ENCODE measurements at regions not wholly inside any gene's neighbourhood (a gene's known extent, or its start where the extent isn't known, plus 50 kb on each side); places are given as distances from the start of the nearest gene placed in this dataset.
"Not testable (repeated sequence)": the region's sequence is repeated elsewhere in the genome, so short reads cannot be mapped to it uniquely, and the experiment has no call there.

DNA sequence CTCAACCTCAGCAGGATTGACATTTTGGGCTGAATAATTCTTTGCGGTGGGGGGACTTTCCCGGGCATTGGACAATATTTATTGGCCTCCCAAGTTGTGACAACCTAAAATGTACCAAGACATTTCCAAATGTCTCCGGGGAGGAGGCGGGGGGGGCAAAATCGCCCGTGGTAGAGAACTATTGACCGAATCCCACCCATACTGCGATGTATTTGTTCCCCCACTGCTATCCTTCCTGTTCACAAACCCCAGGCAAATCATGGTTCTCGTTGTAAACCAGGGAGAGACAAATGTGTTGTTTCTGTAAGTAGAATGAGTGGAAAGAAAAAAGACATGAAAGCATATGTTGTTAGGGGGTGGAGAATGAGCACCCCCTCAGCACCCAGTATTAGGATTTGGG is 141.9 kb downstream of the PSAT1 start:
- no peak for DNase-seq

DNA sequence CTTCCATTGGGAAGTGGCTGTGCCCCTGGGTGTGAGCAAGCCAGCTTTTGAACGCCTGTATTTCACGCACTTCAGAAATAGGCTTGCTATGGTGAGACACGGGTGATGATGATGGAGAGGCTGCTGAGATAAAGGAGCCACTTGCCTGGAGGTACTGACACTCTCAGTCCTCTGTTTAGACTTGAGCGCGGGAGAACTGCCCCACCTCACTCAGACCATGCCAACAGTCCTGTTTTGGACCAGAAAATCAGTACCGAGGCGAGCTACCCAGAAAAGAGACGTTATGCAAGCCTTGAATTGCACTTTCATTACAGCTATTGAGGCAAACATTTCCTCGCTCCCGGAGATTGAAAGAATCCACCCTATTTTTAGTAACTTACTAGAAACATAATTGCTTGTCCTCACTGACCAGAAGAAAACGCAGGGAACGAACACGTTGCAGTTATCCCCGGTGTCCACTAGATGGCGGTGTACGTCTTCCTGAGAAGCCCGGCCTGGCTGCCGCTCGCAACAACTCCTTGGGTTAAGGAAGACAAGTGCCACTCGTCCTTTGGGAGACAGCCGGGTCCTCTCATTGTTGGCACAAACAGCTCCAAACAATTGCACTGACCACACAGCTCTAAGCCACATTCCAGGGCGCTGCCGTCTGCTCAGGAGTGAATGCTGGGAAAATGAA is 142.4 kb downstream of the PSAT1 start:
- DNase-seq = peak; percentile 90

DNA sequence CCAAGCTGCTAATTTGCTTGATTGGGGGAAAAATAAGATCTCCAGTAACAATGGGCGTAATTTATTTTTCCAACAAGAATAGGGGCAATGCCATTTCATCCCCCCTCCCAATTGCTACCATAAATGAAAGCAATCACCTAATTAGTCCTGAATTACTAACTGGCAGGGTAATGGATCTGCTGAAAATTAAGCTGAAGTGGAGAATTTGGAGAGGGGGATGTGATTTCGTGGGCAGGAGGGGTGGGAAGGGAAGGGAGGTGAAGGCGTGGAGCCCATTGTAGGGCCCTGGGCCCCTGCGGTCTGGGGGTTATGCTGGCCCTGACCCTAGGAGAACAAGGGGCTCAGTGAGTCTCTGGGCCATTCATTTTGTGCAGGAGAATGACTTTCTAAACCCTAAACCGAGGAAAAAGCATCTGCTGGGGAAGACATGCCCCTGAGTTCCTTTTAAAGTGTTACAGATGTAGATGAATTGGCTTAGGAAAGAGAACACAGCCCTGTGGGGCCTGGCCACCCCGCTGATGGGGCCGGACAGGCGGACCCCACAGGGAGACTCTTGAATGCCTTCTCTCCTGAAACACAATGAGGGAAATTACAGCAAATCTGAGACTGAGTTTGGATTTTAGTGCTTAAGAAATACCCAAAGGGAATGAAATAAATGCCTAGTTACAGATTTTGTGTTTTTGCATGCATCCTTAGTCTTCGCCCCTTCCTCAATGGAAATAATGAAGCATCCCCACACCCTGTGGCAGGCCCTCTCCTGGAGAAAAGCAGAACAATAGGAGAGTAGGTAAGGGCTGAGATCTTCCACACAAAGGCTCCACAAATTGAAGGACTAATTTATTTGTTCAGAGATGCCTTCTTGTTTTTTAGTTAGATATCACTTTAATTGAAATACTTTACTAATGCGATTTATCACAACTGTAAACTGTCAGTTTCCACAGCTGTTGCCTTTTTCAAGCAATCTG is 143.2 kb downstream of the PSAT1 start:
- no peak for DNase-seq

GRCh38 chr9:78441396-78441795 is 144.5 kb downstream of the PSAT1 start:
- DNase-seq = no peak

GRCh38 chr9:78441822-78442431 is 145.0 kb downstream of the PSAT1 start:
- no peak for DNase-seq

DNA sequence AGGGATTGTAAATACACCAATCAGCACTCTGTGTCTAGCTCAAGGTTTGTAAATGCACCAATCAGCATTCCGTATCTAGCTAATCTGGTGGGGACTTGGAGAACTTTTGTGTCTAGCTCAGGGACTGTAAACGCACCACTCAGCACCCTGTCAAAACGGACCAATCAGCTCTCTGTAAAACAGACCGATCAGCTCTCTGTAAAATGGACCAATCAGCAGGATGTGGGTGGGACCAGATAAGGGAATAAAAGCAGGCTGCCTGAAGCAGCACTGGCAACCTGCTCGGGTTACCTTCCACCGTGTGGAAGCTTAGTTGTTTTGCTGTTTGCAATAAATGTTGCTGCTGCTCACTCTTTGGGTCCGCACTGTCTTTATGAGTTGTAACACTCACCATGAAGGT is 145.7 kb downstream of the PSAT1 start:
- not testable (repeated sequence) for DNase-seq

GRCh38 chr9:78443946-78444345 is 147.0 kb downstream of the PSAT1 start:
- no peak for DNase-seq

GRCh38 chr9:78448960-78449673 is 152.2 kb downstream of the PSAT1 start:
- DNase-seq = no peak

- no peak for DNase-seq
These were observed 156.5 kb downstream of the PSAT1 start for GRCh38 chr9:78453450-78453849.

DNA sequence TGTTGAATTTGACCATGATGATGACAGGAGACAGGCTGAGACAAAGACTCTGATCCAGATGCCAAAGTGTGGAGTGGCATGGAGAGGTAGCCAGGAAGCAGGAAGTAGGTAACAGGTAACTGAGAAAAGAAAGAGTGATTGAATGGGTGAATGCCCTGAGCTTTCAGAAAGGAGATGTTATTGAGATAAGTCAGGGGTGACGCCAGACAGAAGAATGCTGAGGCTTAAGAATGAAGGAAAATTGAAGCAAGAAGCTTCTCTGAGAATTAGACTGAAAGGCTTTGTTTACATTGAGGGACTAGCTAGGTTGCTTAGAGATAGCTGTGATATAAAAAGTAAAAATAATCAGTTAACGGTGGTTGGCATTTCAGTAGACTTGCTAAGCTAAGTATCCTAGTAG is 165.7 kb downstream of the PSAT1 start:
- peak; percentile 57 for DNase-seq

DNA sequence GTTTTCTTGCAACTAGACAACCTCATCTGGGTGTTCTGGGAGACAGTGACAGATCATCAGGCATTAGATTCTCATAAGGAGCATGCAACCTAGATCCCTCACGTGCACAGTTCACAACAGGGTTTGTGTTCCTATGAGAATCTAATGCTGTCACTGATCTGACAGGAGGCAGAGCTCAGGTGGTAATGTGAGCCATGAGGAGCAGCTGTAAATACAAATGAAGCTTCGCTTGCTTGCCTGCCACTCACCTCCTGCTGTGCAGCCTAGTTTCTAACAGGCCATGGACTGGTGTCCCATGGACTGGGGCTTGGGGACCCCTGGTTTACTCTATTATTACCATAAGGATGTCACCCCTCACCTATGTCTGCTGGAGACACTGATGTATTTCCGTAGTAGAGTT is 166.8 kb downstream of the PSAT1 start:
- DNase-seq = no peak

- no peak for DNase-seq
These were observed 171.3 kb downstream of the PSAT1 start for GRCh38 chr9:78468231-78468630.

GRCh38 chr9:78468974-78469576 is 172.2 kb downstream of the PSAT1 start:
- no peak for DNase-seq

DNA sequence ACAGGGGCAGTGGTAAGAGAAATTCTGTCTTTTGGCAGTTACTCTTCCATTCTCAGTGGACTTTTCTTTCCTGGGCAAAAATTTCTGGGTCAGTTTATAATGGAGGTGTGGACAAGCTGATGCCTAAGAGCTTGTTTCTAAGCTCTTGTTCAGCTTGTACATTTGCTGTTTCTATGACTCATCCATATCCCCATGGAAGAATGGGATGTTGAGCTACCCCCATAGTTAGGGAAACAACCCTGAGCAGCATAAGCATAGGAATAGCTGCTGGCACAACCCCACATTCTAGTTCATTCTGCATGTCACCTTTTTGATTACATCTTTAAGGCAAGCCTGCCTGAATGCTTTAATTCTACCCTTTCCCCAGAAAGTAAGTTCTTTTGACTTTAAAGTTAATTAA is 173.3 kb downstream of the PSAT1 start:
- DNase-seq = peak; percentile 3

GRCh38 chr9:78470741-78471140 is 173.8 kb downstream of the PSAT1 start:
- no peak for DNase-seq

DNA sequence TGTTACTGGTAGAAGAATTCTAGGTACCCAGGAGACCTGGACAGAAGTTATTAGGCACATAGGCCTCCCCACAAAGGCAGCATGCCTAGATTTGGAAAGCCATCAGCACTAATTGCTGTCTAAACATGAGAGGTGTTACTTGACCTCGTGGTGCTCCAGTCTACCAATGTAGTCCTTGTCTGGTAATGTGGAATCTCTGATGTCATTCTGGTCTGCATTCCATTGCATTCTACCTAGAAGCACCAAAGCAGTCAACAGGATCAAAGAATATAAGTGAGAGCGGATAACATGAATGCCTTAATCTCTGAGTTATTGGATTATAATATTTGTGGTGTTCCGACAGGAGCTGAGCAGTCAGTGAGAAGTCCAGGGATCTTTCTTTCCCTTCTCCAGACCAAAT is 175.2 kb downstream of the PSAT1 start:
- no peak for DNase-seq

GRCh38 chr9:78479441-78479840 is 182.5 kb downstream of the PSAT1 start:
- no peak for DNase-seq

DNA sequence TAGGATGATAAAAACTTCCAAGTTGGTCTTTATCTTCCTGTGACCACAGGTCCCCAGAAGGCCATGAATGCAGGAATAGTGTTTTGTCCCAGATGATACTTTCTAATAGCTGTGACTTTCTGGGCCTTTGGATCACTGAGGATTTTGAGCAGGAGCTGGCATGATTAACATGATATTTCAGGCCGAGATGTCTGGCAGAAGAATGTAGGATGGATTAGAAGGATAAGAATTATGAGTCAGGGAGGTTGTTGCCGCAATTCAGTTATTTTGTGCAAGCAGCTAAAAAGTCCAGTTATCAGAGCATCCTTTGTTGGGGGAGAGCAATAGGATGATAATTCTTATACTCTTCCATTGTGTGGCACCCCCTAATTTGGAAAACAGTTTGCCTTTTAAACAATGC is 189.7 kb downstream of the PSAT1 start:
- DNase-seq = no peak

- DNase-seq = no peak
These were observed 193.3 kb downstream of the PSAT1 start for GRCh38 chr9:78490231-78490630.

DNA sequence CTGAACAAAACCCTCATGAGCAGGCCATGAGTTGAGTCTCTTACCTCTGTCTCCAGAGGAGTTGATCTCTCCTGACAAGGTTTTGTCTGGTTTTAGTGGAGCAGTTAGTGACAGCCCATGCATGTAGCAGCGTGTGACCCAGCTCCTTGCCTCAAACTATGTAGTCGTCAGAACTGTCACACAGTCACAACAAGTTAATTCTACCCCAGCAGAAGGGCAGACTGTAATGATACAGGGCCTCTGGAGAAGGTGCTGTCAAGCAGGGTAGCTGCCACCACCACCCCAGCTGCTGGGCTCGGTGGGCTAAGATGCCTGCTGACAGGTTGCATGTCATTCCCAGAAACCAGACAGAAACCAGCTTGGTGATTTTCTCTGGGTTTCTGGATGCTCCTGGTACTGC is 194.5 kb downstream of the PSAT1 start:
- DNase-seq = no peak

DNA sequence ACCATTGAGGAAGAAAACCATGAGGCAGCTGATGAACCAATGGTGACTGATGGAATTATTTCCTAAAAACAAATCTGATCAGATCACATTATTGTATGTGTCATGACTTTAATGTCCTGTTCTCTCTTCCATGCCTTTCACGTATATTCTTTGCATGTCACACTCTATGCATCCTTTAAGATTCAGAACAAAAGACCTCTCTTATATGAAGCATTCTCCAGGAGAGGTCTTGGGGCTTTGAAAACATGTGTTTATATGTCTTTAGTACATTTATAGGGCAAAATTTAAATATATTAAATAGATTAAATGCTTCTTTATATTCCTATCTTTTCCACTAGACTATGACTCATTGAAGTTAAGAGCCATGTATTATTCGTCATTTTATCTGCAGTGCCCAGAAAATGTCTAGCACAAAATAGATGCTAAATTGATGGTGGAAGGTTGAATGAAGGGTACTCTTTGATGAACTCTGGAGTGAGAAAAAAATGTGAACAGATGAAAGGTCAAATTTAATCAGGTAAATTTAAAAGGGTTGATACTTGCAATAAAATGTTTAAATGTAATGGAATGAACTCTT is 196.3 kb downstream of the PSAT1 start:
- no peak for DNase-seq

DNA sequence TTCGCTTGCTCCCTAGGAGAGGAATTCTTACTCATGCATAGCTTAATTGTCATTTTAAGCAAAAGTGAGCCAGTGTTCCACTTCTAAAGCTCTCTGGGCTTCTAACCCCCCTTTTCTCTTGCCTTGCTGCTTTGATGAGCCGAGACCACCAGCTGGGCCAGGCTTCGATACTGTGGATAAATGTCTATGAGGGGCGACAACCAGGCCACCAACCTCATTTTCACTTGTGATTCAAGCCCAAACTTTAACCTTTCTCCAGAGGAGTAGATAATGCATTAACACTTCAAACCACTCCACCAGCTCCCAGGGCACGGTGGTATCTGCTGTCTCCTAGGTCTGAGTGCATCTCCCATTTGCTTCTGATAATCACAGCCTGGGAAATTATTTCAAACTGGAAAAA is 205.6 kb downstream of the PSAT1 start:
- no peak for DNase-seq

Data from EL (cell line).